ENCODE measurements at regions not wholly inside any gene's neighbourhood (a gene's known extent, or its start where the extent isn't known, plus 50 kb on each side); places are given as distances from the start of the nearest gene placed in this dataset.

- H3K4me1 ChIP-seq = no peaks in the 10 kb centered on the region
- intact Hi-C loops (cut with DNase I; ENCODE audit: low total_unique reads) = no loop called here
- H3K4me3 ChIP-seq = no peak overlapping the region
- H3K36me3 ChIP-seq = no peaks in the 10 kb centered on the region
- 72 to 91% (median 81%) methylated on average over 1 of the region's 1 CpG for WGBS, 5 donors
- no peaks in the 10 kb centered on the region for H3K27me3 ChIP-seq (replicated peaks in 1 of 7)
- H3K27ac ChIP-seq = no peak overlapping the region
- H3K9me3 ChIP-seq = no peaks in the 10 kb centered on the region
- TF ChIP-seq POLR2A (IDR thresholded peaks at IDR 0.05) (no peak), POLR2AphosphoS5 (IDR thresholded peaks at IDR 0.05) (no peak)
- TF ChIP-seq, protein P1, sequence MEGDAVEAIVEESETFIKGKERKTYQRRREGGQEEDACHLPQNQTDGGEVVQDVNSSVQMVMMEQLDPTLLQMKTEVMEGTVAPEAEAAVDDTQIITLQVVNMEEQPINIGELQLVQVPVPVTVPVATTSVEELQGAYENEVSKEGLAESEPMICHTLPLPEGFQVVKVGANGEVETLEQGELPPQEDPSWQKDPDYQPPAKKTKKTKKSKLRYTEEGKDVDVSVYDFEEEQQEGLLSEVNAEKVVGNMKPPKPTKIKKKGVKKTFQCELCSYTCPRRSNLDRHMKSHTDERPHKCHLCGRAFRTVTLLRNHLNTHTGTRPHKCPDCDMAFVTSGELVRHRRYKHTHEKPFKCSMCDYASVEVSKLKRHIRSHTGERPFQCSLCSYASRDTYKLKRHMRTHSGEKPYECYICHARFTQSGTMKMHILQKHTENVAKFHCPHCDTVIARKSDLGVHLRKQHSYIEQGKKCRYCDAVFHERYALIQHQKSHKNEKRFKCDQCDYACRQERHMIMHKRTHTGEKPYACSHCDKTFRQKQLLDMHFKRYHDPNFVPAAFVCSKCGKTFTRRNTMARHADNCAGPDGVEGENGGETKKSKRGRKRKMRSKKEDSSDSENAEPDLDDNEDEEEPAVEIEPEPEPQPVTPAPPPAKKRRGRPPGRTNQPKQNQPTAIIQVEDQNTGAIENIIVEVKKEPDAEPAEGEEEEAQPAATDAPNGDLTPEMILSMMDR (IDR thresholded peaks at IDR 0.05 in 8 of 11, conservative IDR thresholded peaks at IDR 0.05 in 3 of 11) = no peak
- no peak for DNase-seq
Measured at GRCh38 chrX:145563159-145563558, 254.5 kb upstream of the SLITRK2 start.

GRCh38 chrX:145609951-145610511, 207.6 kb upstream of the SLITRK2 start:
- Histone ChIP-seq H3K36me3 (no peaks in the 10 kb centered on the region), H3K4me1 (no peaks in the 10 kb centered on the region), H3K9me3 (no peaks in the 10 kb centered on the region), H3K27ac (no peak overlapping the region), H3K27me3 (replicated peaks in 1 of 7) (no peaks in the 10 kb centered on the region), H3K4me3 (no peak overlapping the region)
- 78 to 84% (median 80%) methylated on average over 6 of the region's 6 CpGs for WGBS, 5 donors
- TF ChIP-seq, protein P1 (IDR thresholded peaks at IDR 0.05 in 8 of 11, conservative IDR thresholded peaks at IDR 0.05 in 3 of 11) = no peak
- TF ChIP-seq POLR2AphosphoS5 (IDR thresholded peaks at IDR 0.05) = no peak
- TF ChIP-seq POLR2A (IDR thresholded peaks at IDR 0.05) = no peak
- no peak for DNase-seq
- intact Hi-C loops (cut with DNase I; ENCODE audit: low total_unique reads) = no loop called here

DNA sequence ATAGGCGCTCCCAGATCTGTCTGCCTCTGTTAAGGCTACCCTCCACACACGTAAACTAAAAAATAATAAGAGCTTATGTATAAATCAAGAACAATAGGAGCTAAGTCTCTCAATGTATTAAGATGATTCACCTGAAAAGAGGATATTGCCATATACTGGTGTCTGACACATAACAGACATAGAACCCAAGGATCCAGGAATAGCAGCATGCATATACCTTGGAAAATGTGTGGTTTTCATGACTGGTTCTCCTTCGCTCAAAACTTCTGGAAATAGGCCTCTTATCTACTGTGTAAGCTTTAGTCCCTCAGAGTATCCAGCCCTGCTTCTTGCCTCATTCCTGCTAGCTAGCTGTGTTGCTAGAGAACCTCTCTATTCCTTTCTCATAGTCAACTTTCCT, 203.7 kb upstream of the SLITRK2 start:
- Histone ChIP-seq H3K4me1 (no peaks in the 10 kb centered on the region), H3K9me3 (no peaks in the 10 kb centered on the region), H3K36me3 (no peaks in the 10 kb centered on the region), H3K27ac (no peak overlapping the region), H3K27me3 (replicated peaks in 1 of 7) (no peaks in the 10 kb centered on the region), H3K4me3 (no peak overlapping the region)
- intact Hi-C loops (cut with DNase I; ENCODE audit: low total_unique reads) = no loop called here
- no peak for DNase-seq
- WGBS, 5 donors = 49 to 80% (median 63%) methylated on average over 3 of the region's 3 CpGs
- TF ChIP-seq POLR2AphosphoS5 (IDR thresholded peaks at IDR 0.05) (no peak), POLR2A (IDR thresholded peaks at IDR 0.05) (no peak)
- TF ChIP-seq, protein P1 (IDR thresholded peaks at IDR 0.05 in 8 of 11, conservative IDR thresholded peaks at IDR 0.05 in 3 of 11) = no peak

DNA sequence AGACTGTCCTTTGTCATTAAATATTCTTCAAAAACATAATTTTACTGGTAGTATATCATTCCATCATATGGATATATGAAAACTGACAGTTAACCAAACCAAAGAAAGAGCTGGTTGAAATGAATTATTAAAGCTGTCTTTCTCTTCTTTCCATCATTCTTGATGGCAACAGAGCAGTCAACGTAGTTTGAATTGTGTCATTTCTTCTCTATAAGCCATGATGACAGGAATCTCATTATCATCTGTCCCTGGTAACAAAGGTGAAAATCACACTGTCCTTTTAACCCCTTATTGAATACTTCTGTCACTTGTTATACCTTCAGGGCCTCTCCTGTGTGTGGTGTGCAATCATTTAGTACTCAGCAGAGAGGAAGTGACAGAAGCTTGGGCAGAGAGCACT, 197.0 kb upstream of the SLITRK2 start:
- H3K36me3 ChIP-seq = no peaks in the 10 kb centered on the region
- intact Hi-C loops (cut with DNase I; ENCODE audit: low total_unique reads) = no loop called here
- no peak overlapping the region for H3K27ac ChIP-seq
- H3K27me3 ChIP-seq (replicated peaks in 1 of 7) = no peaks in the 10 kb centered on the region
- no peaks in the 10 kb centered on the region for H3K4me1 ChIP-seq
- no peak for TF ChIP-seq POLR2A (IDR thresholded peaks at IDR 0.05)
- TF ChIP-seq POLR2AphosphoS5 (IDR thresholded peaks at IDR 0.05) = no peak
- TF ChIP-seq, protein P1 (IDR thresholded peaks at IDR 0.05 in 8 of 11, conservative IDR thresholded peaks at IDR 0.05 in 3 of 11) = no peak
- no peaks in the 10 kb centered on the region for H3K9me3 ChIP-seq
- no peak for DNase-seq
- WGBS, 5 donors = 26 to 77% (median 45%) methylated on average over 1 of the region's 1 CpG
- no peak overlapping the region for H3K4me3 ChIP-seq
